ENCODE measurements at regions not wholly inside any gene's neighbourhood (a gene's known extent, or its start where the extent isn't known, plus 50 kb on each side); places are given as distances from the start of the nearest gene placed in this dataset.

DNA sequence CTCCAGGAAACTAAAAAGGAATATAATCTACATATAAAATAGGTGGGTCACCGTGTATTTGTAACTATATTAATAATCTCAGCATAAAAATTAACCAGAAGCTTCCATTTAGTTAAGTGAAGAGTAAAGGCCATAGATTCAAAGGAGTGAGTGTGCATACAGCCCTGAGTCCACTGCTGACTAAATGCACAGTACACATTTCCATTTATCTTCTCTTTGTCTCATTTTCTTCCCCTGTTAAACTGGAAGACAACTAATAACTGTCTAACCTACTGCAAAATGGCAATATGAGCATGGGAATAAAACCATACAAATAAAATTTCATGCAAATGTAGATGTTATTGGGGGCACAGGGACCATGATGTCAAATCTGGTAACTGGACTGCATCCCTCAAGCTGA, 59.9 kb upstream of the DAB2 start:
- TF ChIP-seq, protein P1, sequence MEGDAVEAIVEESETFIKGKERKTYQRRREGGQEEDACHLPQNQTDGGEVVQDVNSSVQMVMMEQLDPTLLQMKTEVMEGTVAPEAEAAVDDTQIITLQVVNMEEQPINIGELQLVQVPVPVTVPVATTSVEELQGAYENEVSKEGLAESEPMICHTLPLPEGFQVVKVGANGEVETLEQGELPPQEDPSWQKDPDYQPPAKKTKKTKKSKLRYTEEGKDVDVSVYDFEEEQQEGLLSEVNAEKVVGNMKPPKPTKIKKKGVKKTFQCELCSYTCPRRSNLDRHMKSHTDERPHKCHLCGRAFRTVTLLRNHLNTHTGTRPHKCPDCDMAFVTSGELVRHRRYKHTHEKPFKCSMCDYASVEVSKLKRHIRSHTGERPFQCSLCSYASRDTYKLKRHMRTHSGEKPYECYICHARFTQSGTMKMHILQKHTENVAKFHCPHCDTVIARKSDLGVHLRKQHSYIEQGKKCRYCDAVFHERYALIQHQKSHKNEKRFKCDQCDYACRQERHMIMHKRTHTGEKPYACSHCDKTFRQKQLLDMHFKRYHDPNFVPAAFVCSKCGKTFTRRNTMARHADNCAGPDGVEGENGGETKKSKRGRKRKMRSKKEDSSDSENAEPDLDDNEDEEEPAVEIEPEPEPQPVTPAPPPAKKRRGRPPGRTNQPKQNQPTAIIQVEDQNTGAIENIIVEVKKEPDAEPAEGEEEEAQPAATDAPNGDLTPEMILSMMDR (optimal IDR thresholded peaks at IDR 0.05 in 1 of 3, IDR thresholded peaks at IDR 0.05 in 1 of 3, conservative IDR thresholded peaks at IDR 0.05 in 1 of 3; ENCODE audit: extremely low read depth in 1 of 3, insufficient read depth in 2 of 3, low read length in 3 of 3): no peak
- TF ChIP-seq EZH2 (IDR thresholded peaks at IDR 0.05; ENCODE audit: low read length): no peak
